Endothelial cell of umbilical vein (primary cell): ENCODE measurements at regions not wholly inside any gene's neighbourhood (a gene's known extent, or its start where the extent isn't known, plus 50 kb on each side); places are given as distances from the start of the nearest gene placed in this dataset.

Experiments used
- BruUV-seq: library from RNA; stranded (reverse); fragments of 400-500 nt; replicated peaks from 2 replicates; lab custom pipeline; 2021; lab: Mats Ljungman, UMichigan
- CTCF ChIA-PET: fragments of 300-600, 350-600 bp; sonication (Branson Sonifier 250); formaldehyde crosslinking; loops from one replicate; lab custom pipeline; 2021; ENCODE audit warnings: antibody characterized with exemption, inconsistent platforms; lab: Charles Lee
- POLR2A ChIA-PET: fragments of 300-600, 350-600 bp; sonication (Branson Sonifier 250); formaldehyde crosslinking; loops from one replicate; lab custom pipeline; 2021; ENCODE audit warnings: antibody characterized with exemption, inconsistent platforms; lab: Charles Lee
- DNase-seq: peaks from one replicate; pipeline ENCODE4 v3.0.0-alpha.2; 2011; ENCODE audit warnings: low read depth, low spot score
- FAIRE-seq: peaks from 2 replicates; lab custom pipeline; 2011; peaks lifted over from hg19 to GRCh38; lab: Jason Lieb, UNC
- H2AFZ ChIP-seq: 2 replicates; pipeline ENCODE4 v1.6.0; 2012; ENCODE audit warnings: low read depth, low read length, control low read depth, inconsistent platforms
- H3K27ac ChIP-seq: 2 replicates; pipeline ENCODE4 v1.5.1; 2011; ENCODE audit warnings: low read depth, mild to moderate bottlenecking, control low read depth, low read length, moderate library complexity; ENCODE audit not compliant: insufficient read depth
- H3K27me3 ChIP-seq, 2 experiments: 2 replicates each; pipeline versions ENCODE4 v1.6.0 to v1.6.1; 2011; ENCODE audit warnings: low read length in 2 of 2, mixed read lengths in 1 of 2; ENCODE audit not compliant: control insufficient read depth in 2 of 2, insufficient read depth in 2 of 2
- H3K36me3 ChIP-seq, 2 experiments: 2 replicates in 1 of 2; 3 replicates in 1 of 2; pipeline ENCODE4 v1.5.1; 2011; ENCODE audit warnings: low read length in 2 of 2, mild to moderate bottlenecking in 1 of 2, moderate library complexity in 1 of 2; ENCODE audit not compliant: control insufficient read depth in 2 of 2, insufficient read depth in 2 of 2; ENCODE audit errors: extremely low read depth in 1 of 2
- H3K4me1 ChIP-seq: 3 replicates; pipeline ENCODE4 v1.5.1; 2011; ENCODE audit warnings: mild to moderate bottlenecking, low read length; ENCODE audit not compliant: control insufficient read depth, insufficient read depth; ENCODE audit errors: extremely low read depth
- H3K4me2 ChIP-seq: 2 replicates; pipeline ENCODE4 v1.6.1; 2011; ENCODE audit warnings: low read length, control low read depth, mixed read lengths; ENCODE audit not compliant: insufficient read depth
- H3K4me3 ChIP-seq, 3 experiments: fragments of 200-600 bp in 1 of 3; sonication (generic), shearing (Covaris generic) in 1 of 3; replicated peaks in 1 of 3; 2 replicates each; pipeline ENCODE4 v1.5.1; 2011 to 2016; ENCODE audit warnings: control low read depth in 3 of 3, low read length in 3 of 3, mild to moderate bottlenecking in 2 of 3, inconsistent platforms in 1 of 3, low read depth in 1 of 3, moderate library complexity in 1 of 3; ENCODE audit not compliant: insufficient read depth in 1 of 3
- H3K79me2 ChIP-seq: 2 replicates; pipeline ENCODE4 v1.6.0; 2012; ENCODE audit warnings: low read length, inconsistent platforms; ENCODE audit not compliant: control insufficient read depth, insufficient read depth
- H3K9ac ChIP-seq: replicated peaks from 2 replicates; pipeline ENCODE3; 2011; ENCODE audit warnings: low read length, control low read depth; ENCODE audit not compliant: insufficient read depth; ENCODE audit errors: extremely low read depth
- H3K9me1 ChIP-seq: replicated peaks from 3 replicates; pipeline ENCODE4 v1.6.0; 2011; ENCODE audit warnings: mild to moderate bottlenecking, low read length; ENCODE audit not compliant: control insufficient read depth, insufficient read depth; ENCODE audit errors: extremely low read depth
- H3K9me3 ChIP-seq: replicated peaks from 2 replicates; pipeline ENCODE4 v1.5.1; 2012; ENCODE audit warnings: low read length, inconsistent platforms; ENCODE audit not compliant: control insufficient read depth, insufficient read depth
- H4K20me1 ChIP-seq: replicated peaks from 2 replicates; pipeline ENCODE3; 2011; ENCODE audit warnings: mild to moderate bottlenecking, low read length; ENCODE audit not compliant: control insufficient read depth, insufficient read depth; ENCODE audit errors: extremely low read depth
- EZH2 ChIP-seq: IDR thresholded peaks from 2 replicates; pipeline ENCODE4 v1.6.1; 2012; ENCODE audit warnings: borderline replicate concordance, low read depth, mild to moderate bottlenecking, moderate library complexity, low read length, inconsistent platforms; ENCODE audit not compliant: severe bottlenecking
- FOS ChIP-seq: IDR thresholded peaks from 2 replicates; pipeline ENCODE4 v1.6.1; 2011; ENCODE audit warnings: mild to moderate bottlenecking, low read length, moderate library complexity, borderline replicate concordance; ENCODE audit not compliant: insufficient read depth
- GATA2 ChIP-seq: IDR thresholded peaks from 2 replicates; pipeline ENCODE4 v1.7.0; 2011; ENCODE audit warnings: low read depth, mild to moderate bottlenecking, moderate library complexity, mixed read lengths, low read length; ENCODE audit not compliant: insufficient read length, insufficient read depth
- JUN ChIP-seq: IDR thresholded peaks from 2 replicates; pipeline ENCODE4 v1.6.1; 2011; ENCODE audit warnings: borderline replicate concordance, low read depth; ENCODE audit not compliant: insufficient read length, insufficient read depth
- MYC ChIP-seq: IDR thresholded peaks from one replicate; pipeline ENCODE4 v1.6.1; 2011; ENCODE audit warnings: mild to moderate bottlenecking, low read depth, low read length
- POLR2A ChIP-seq: IDR thresholded peaks from 2 replicates; pipeline ENCODE4 v1.6.1; 2012; ENCODE audit warnings: low read depth, mild to moderate bottlenecking, control low read depth, low read length
- POLR2AphosphoS5 ChIP-seq: IDR thresholded peaks from 2 replicates; pipeline ENCODE4 v1.6.1; 2012; ENCODE audit warnings: low read depth, mild to moderate bottlenecking, control low read depth, low read length, moderate library complexity; ENCODE audit not compliant: insufficient read depth
- dilution Hi-C: fragments of 300-500 bp; cut with MboI; formaldehyde crosslinking; loops from one replicate; pipeline ENCODE4 v1.15.0; 2019; ENCODE audit warnings: low sequenced_read_pairs; ENCODE audit not compliant: extremely low pct_ligation_motif_present
- intact Hi-C: fragments of 100-400 bp; cut with micrococcal nuclease; formaldehyde crosslinking; loops from one replicate; pipeline ENCODE4 v1.10.0; 2022
- TF ChIP-seq, protein P1 (sequence below), 2 donors: IDR thresholded peaks; 1 replicate in 1 of 2; 2 replicates in 1 of 2; pipeline ENCODE4 v1.5.1; 2011; ENCODE audit warnings: low read length in 2 of 2, mild to moderate bottlenecking in 2 of 2, moderate library complexity in 2 of 2, control low read depth in 1 of 2, inconsistent platforms in 1 of 2, low read depth in 1 of 2; ENCODE audit not compliant: insufficient read depth in 1 of 2; ENCODE audit errors: extremely low read depth in 1 of 2
- TF ChIP-seq, protein P2 (sequence below): IDR thresholded peaks from 2 replicates; pipeline ENCODE4 v1.6.1; 2011; ENCODE audit not compliant: insufficient read depth, insufficient read length

DNA sequence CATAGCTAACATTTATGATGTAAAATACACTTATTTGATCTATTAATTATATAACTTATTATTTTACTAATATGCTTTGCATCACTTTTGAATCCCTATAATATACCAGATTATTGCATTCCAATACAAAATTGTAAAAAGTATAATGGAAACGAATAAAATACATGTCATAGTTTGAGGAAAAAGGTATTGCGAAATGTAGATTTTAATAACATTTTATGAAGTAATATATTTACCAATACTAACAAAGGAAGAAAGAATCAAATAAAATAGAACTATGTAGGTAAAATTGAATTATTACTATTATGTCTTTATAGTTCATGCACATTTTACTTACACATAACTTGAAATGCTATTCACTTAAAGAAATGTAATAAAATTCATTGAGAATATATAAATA is 1300.2 kb downstream of the ADGRL3 start:
- BruUV-seq = no TSS peak
- Histone ChIP-seq H4K20me1 (no peaks in the 10 kb centered on the region), H3K4me2 (no peak overlapping the region), H3K27me3 (no peaks in the 10 kb centered on the region), H3K9me3 (no peaks in the 10 kb centered on the region), H2AFZ (no peak overlapping the region), H3K4me3 (no peak overlapping the region), H3K9me1 (no peaks in the 10 kb centered on the region), H3K27ac (no peak overlapping the region), H3K4me1 (no peaks in the 10 kb centered on the region), H3K36me3 (no peaks in the 10 kb centered on the region), H3K79me2 (no peaks in the 10 kb centered on the region), H3K9ac (no peak overlapping the region)
- intact Hi-C loops = no loop called here
- DNase-seq (no peak), FAIRE-seq (no peak)
- TF ChIP-seq EZH2 (no peak), POLR2A (no peak), FOS (no peak), MYC (no peak), JUN (no peak), POLR2AphosphoS5 (no peak), GATA2 (no peak)
- TF ChIP-seq, protein P1, sequence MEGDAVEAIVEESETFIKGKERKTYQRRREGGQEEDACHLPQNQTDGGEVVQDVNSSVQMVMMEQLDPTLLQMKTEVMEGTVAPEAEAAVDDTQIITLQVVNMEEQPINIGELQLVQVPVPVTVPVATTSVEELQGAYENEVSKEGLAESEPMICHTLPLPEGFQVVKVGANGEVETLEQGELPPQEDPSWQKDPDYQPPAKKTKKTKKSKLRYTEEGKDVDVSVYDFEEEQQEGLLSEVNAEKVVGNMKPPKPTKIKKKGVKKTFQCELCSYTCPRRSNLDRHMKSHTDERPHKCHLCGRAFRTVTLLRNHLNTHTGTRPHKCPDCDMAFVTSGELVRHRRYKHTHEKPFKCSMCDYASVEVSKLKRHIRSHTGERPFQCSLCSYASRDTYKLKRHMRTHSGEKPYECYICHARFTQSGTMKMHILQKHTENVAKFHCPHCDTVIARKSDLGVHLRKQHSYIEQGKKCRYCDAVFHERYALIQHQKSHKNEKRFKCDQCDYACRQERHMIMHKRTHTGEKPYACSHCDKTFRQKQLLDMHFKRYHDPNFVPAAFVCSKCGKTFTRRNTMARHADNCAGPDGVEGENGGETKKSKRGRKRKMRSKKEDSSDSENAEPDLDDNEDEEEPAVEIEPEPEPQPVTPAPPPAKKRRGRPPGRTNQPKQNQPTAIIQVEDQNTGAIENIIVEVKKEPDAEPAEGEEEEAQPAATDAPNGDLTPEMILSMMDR (IDR thresholded peaks at IDR 0.05; ENCODE audit: extremely low read depth in 1 of 2, insufficient read depth in 1 of 2, low read depth in 1 of 2, low read length in 2 of 2) = no peak
- TF ChIP-seq, protein P2, sequence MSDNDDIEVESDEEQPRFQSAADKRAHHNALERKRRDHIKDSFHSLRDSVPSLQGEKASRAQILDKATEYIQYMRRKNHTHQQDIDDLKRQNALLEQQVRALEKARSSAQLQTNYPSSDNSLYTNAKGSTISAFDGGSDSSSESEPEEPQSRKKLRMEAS = no peak
- dilution Hi-C loops = no loop called here
- POLR2A ChIA-PET = no interaction called here
- CTCF ChIA-PET = no interaction called here
